ENCODE measurements at regions not wholly inside any gene's neighbourhood (a gene's known extent, or its start where the extent isn't known, plus 50 kb on each side); places are given as distances from the start of the nearest gene placed in this dataset.
"Not testable (repeated sequence)": the region's sequence is repeated elsewhere in the genome, so short reads cannot be mapped to it uniquely, and the experiment has no call there.

DNA sequence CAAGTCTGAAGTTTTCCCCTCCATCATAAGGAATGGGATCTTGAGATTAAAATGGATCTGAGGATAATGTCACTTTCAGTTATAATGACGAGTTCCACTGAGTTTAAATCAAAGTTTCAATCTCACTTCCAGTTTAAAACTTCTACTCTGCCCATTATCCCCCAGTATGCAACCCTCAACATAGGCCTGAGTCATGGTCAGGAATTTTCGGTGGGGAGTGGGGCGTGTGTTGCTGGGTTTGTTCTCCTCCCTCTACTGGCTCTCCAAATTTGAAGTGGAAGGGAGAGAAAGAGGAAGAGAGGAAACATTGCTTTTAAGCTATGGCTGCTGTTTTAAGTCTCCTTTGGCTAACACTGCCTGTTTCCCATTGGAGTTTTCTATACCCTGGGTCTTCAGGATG lies 152.9 kb downstream of the TM2D1 start:
- no peak for DNase-seq

DNA sequence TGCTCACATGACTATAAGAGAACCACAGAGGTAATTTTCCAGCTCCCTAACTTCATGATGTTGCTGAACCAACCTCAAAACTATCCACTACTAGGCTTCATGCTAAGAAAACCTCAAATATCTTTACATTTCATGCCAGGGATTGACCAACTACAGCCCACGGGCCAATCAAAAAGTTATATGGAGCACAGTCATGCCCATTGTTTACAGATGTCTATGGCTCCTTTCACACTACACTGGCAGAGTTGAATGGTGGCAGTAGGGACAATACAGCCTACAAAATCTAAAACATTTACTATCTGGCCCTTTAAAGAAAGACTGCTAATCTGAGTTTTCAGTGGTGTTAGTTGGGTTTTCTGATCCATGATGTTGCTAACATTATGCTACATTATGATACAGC lies 154.8 kb downstream of the TM2D1 start:
- DNase-seq: no peak

DNA sequence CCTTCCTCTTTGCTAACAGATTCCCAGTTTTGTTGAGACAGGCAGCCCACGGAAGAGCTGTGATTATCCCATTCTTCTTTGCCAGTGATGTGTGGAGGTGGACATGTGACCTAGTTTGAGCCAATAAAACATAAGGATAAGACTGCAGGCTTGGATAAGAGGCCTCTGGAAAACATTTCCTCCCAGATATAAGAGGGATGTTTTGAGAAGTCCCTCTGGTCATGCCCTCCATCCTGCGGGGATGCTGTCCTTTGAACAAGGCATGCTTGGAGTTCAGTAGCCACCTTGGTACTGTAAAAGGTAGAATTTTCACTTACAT lies 155.7 kb downstream of the TM2D1 start:
- DNase-seq: no peak

DNA sequence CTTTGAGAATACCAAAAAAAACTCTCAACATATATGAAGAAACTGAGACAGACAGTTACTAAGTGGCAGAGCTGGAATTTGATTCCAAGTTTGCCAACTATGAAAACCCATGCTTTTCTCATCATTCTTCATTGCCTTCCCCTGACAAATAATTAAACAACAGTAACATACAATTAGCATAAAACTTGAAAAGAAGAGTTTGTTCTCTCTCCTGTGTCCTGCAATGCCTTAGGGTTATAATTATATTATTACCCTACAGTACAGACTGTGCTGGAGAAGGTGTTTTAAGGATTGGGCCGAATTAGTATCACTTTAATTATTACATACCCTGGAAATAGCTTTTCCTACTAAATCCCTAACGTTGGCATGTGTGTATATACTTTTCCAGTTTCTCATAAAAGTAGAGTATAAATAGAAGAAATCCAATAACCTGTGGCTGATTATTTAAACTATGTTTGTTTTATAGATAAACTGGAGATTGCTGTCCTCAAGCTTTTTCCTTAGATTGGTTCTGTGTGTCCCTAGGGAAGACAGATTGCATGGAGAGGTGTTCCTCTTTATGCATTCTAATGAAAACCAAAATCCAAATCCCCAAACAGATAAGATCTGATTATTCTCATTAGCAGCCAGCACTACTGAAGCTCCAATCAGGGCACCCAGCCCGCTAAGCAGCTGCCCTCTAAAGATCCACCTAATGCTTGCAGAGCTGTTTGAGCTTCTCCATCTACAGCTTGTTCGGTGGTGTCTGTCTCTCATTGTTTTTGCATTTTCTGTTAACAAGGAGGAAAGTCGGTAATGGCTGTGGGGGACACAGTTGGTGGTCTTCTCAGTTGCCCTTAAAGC lies 156.3 kb downstream of the TM2D1 start:
- DNase-seq: no peak

DNA sequence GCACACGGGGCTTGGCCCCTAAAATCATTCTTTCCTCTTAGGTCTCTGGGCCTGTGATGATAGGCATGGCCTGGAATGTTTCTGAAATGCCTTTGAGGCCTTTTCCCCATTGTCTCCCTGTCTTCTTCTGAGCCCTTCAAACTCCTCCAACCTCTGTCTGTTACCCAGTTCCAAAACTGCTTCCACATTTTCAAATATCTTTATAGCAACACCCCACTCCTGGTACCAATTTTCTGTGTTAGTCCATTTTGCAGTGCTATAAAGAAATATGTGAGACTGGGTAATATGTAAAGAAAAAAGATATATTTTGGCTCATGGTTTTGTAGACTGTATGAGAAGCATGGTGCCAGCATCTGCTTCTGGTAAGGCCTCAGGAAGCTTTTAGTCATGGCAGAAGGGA lies 158.8 kb downstream of the TM2D1 start:
- no peak for DNase-seq

DNA sequence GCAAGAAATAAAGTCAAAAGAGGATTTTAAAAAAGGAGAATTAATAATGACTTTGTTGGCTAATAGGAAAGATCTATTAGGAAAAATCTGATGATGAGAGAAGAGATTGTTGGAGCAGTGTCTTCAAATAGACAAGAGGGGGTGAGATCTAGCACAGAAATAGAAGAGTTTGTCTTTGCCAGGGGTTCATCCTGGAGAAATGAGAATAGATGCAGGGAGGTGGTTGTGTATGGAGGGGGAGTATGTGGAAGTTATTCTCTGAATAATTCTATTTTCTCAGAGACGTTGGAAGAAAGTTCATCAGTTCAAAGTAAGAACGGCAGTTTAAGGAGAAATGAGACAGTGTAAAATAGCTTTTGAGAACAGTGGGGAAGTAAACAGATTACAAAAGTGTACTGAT lies 161.3 kb downstream of the TM2D1 start:
- DNase-seq: no peak

DNA sequence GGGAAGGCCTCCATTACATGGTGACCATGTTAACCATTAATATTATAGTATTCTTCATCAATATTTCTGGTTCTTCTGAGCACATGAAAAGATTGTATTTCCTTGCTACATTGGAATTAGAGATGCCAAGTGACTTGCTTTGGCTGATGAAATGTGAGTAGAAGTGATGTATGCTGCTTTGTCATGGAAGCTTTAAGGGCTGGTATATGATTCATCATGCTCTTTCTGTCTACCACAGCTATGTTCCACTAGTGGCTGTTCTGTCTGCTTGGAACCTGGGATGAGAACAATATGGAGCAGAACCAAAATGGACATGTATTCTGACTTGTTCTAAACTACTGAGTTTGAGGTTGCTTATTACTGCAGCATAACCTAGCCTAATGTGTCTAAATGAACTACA lies 163.3 kb downstream of the TM2D1 start:
- no peak for DNase-seq

DNA sequence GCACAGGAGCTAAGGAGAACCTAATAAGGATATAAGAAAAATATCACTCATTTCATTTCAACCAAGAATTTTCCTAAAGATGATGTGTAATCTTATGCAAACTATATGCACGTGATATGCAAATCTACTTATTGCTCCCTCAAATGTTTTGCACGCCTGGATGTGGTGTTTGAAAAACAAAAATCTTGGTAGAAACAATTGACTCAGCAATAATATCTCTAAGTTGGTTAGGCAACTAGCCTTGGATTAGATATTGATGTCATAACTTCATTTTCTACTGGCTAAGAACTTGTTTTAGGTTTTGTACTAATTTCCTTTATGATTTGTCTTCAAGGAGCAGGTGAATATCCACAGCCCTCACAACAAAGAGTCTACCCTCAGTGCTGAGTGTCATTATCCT lies 164.6 kb downstream of the TM2D1 start:
- no peak for DNase-seq

DNA sequence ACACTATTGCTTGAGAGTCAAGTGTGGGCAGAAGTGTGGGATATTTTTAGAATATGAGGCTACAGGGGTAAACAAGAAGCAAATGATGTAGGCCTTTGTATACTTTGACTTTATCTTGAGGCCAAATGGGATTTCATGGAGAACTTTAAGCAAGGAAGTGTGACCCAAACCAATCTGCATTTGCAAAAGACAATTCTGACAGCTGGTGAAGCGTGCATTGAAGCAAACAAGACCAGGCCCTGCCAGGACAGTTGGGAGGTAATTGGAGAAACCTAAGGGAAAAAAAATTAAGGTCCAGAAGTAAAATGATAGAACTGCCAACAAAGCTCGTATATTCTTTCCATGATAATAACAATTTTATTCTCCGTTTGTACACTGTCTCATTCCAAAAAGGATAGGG lies 168.3 kb downstream of the TM2D1 start:
- DNase-seq: no peak

DNA sequence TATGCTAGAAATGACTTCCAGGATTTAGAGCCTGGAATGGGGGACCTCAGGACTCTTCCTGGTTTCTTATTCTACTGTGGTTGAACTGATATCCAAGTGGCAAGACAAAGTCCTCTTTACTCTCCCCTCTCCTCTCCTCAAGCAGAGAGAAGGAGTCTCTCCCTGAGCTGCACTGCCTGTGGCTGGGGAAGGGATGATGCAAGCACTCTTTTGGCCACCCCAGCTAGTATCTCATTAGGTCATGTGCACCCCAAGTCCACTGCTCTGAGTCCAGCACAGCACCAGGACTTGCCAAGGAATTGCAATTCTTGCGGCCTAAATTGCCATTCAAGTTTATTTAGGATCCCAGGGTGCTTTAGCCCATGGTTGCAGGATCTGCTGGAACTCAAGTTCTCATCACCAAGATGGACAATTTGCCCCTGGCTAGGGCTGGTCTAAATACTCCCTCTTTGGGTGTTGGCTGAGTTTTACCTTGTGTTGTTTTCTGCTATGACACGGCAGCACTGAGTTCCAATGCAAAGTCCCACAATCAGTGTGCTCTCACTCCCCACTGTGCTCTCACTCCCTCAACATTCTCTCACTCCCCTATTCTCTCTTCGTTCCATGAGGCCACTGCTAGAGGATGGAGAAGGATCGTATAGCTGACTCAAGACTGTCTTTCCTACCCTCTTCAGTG lies 172.2 kb downstream of the TM2D1 start:
- DNase-seq: no peak

DNA sequence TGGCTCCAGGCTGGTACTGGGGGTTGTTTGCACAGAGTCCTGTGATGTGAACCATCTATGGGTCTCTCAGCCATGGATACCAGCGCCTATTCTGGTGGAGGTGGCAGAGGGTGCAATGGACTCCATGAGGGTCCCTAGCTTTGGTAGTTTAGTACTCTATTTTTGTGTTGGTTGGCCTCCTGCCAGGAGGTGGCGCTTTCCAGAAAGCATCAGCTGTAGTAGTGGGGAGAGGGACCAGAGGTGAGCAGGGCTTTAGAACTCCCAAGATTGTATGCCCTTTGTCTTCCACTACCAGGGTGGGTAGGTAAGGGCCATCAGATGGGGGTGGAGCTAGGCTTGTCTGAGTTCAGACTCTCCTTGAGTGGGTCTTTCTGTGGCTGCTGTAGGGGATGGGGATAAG lies 177.6 kb downstream of the TM2D1 start:
- DNase-seq: not testable (repeated sequence)

DNA sequence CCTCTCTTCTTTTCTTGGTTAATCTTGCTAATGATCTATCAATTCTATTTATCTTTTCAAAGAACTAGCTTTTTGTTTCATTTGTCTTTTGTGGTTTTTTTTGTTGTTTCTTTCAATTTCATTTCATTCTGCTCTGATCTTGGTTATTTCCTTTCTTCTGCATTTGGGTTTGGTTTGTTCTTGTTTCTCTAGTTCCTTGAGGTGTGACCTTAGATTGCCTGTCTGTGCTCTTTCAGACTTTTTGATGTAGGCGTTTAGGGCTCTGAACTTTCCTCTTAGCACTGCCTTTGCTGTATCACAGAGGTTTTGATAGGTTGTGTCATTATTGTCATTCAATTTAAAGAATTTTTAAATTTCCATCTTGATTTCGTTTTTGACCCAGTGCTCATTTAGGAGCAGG lies 180.1 kb downstream of the TM2D1 start:
- not testable (repeated sequence) for DNase-seq

DNA sequence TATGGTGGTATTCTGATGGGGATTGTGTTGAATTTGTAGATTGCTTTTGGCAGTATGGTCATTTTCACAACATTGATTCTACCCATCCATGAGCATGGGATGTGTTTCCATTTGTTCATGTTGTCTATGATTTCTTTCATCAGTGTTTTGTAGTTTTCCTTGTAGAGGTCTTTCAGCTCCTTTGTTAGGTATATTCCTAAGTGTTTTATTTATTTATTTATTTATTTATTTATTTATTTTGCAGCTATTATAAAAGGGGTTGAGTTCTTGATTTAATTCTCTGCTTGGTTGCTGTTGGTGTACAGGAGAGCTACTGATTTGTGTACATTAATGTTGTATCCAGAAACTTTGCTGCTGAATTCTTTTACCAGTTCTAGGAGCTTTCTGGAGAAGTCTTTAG lies 181.4 kb downstream of the TM2D1 start:
- not testable (repeated sequence) for DNase-seq

DNA sequence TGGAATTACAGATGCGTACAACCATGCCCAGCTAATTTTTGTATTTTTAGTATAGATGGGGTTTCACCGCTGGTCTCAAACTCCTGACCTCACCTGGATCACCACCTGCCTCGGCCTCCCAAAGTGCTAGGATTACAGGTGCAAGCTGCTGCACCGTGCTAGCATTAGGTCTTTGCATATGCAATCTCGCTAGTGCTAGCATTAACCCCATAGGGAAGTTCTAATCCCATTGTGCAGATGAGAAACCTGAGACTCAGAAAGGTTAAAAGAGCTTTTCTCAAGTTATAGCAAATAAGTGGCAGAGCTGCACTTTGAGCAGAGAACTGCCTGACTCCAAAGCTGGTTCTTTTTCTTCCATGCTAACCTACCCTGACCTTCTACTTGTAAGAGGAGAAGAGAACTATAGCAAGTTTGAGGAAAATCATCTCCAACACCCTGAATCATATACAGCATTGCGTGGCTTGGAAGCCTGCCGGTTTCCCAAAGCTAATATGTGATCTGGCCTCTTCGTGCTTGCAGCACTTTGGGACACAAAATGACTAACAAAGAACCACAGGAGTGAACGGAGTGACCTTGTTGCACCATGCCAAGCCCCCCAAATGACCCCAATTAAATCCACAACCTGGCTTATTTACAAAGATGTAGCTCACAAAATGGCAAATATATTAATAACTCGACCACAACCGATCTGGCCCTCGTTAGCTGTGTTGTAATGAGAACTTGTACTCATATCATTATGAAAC lies 185.1 kb downstream of the TM2D1 start:
- DNase-seq: no peak

DNA sequence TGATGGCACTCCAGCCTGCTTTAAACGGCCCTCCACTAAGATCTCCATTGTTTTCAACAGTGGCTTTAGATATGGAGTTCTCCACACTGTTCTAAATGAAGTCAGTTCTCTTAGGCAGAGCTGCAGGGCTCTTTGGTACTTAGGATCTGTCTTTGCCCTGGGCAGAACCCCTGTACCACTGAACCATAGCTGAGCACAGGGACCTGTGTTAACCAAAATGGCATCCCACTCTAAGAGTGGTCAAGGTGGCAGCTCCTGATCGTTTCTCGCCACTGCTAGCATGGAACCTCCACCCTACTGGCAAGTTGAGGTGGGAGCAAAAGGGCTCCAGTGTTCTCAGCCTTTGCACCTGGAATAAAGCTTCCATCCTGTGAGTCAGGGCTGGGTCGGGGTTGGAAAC lies 186.7 kb downstream of the TM2D1 start:
- no peak for DNase-seq

DNA sequence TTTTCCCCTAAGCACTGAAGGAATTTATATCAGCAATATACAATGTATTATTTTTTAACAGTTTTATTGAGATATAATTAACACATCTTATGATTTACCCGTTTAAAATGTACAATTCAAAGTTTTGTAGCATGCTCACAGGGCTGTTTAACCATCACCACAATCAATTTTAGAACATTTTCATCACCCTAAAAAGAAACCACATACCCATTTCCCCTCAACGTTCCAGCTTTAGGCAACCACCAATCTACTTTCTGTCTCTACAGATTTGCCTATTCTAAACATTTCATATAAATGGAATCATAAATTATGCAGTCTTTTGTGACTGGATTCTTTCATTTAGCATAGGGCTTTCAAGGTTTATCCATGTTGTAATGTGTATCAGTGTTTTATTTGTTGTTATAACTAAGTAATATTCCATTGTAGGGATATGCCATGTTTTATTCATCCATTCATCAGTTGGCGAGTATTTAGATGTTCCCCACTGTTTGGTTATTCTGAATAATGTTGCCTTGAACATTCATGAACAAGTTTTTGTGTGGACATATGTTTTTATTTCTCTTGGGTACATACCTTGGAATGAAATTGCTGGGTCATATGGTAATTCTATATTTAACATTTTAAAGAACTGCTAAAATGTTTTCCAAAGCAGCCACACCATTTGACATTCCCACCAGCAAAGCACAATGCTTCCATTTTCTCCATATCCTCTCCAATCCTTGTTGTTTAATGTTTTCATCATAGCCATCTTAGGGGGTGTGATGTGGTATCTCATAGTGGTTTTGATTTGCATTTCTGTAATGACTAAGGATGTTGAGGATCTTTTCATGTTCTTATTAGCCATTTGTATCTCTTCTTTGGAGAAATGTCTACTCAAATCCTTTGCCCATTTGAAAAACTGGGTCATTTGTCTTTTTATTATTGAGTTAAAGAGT lies 188.5 kb downstream of the TM2D1 start:
- DNase-seq: no peak

DNA sequence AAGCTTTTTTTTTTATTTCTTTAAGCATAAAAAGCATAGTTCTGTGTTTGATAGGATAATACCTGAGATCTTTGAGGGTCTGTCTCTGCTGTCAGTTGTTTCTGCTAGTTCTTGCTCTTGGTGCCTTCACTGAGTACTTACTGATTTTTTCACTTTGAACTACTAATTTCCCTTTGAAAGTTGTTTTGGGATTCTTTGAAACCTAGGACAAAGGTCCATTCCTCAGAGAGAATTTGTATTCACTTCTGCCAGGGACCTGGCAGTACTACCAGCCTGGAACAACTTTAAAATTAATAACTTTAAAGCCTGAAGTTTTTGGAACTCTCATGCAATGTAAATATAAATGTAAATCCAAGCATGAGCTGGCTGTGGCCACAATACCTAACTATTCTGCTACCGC lies 190.1 kb downstream of the TM2D1 start:
- no peak for DNase-seq

DNA sequence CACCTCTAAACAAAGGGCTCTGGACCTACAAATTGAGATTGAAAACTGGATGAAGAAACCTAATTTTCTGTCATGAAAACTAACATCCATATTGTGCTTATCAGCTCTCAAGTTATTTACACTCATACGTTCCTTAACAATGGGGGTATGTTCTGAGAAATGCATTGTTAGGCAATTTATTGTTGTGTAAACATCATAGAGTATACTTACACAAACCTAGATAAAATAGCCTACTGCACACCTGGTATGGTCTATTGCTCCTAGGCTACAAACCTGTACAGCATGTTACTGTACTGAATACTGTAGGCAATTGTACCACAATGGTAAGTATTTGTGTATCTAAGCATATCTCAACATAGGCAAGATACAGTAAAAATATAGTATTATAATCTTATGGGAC lies 191.4 kb downstream of the TM2D1 start:
- DNase-seq: no peak

DNA sequence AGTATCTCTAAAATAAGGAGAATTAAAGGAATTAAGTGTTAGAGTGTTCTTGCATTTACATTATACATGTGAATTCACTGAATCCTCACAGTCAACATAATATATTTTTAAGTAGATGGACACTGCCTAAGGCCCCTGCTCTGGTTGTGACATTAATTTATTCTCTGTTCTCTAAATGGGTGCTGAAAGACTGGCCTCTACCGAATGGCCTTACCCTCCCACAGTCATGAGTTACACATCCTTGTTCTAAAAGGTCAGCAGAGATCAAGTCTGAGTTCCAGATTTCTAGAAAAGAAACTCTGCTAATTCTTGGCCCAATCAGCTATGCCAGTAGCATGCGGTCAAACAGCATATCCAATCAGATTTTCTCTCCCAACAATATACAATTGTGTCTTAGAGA lies 193.2 kb downstream of the TM2D1 start:
- DNase-seq: no peak

DNA sequence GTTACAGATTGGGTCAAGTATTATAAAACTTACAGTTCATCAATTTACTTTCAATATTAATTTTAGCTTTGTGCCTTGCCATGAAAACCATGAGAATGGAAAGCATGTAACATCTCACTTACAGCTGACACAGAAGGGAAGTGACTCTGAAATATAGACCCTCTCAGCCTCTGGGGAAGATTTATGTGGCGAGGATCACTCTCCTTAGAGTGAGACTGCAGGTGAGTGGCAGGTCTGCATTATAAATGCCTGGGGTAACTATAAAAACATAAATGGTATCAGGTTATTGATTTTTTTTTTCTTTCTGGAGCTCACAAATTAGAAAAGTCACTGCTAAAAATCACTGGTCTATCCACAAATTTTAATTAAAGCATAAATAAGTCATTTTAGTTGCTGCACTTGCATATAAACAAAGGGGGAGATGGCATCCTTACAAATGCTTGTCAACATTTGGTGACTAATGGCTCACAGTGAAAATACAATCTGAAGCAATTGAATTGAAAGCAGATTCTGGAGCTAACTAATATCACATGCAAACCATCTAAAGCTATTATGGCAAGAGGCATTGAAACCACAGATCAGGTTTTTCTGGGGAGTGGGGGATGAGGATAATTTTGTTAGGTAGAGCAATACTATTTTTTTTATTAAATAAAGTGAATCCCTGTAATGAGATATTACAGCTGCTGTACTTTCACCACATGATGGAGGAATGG lies 200.9 kb downstream of the TM2D1 start:
- no peak for DNase-seq

DNA sequence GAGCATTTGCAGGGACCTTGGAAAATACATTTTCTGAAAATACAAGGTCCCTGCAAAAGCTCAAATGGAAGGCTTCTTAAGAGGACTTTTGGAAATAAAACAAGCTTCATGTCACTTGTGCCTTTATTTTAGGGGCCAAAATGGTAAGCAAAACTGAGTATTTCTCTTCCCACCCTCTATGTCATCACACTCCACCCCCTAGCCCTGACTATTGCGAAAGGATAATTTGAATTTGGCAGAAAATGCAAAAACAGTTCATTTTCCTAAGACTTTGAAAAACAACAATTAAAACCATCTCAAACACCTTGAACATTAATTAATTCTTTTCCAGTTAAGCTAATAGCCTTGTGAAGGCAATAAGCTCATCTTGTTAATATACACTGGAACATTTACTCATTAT lies 201.7 kb downstream of the TM2D1 start:
- no peak for DNase-seq

DNA sequence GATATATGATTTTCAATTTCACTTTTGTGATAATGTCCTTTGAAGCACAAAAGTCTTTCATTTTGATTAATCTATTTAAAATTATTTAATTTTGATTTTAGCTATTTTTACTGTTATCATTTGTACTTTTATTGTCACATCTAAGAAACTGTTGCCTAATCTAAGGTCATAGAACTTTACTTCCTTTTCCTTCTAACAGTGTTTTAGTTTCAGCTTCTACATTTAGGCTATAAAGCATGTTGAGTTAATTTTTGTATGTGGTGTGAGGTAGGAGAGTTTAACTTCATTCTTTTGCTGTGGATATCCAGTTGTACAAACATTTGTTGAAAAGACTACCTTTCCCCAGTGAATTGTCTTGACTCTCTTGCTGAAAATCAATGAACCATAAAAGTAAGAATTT lies 204.5 kb downstream of the TM2D1 start:
- no peak for DNase-seq

Data from amniotic stem cell (primary cell).